GM23248 (cell line): ENCODE measurements at regions not wholly inside any gene's neighbourhood (a gene's known extent, or its start where the extent isn't known, plus 50 kb on each side); places are given as distances from the start of the nearest gene placed in this dataset.

Experiments used
- DNase-seq: peaks from one replicate; pipeline ENCODE4 v3.0.0-alpha.2; 2015
- H2AFZ ChIP-seq: fragments of 200-600 bp; sonication (generic); 2 replicates; pipeline ENCODE4 v1.6.1; 2016; ENCODE audit warnings: antibody characterized with exemption
- H3F3A ChIP-seq: fragments of 200-600 bp; sonication (generic); 2 replicates; pipeline ENCODE4 v1.6.1; 2016; ENCODE audit warnings: mild to moderate bottlenecking, antibody characterized with exemption, mixed run types; ENCODE audit not compliant: insufficient read depth
- H3K27ac ChIP-seq: fragments of 200-600 bp; sonication (generic); 2 replicates; pipeline ENCODE4 v1.5.1; 2016; ENCODE audit warnings: mild to moderate bottlenecking
- H3K27me3 ChIP-seq: fragments of 200-600 bp; sonication (generic); replicated peaks from 2 replicates; pipeline ENCODE4 v1.6.1; 2016; ENCODE audit warnings: mild to moderate bottlenecking; ENCODE audit not compliant: insufficient read depth
- H3K36me3 ChIP-seq: fragments of 200-600 bp; sonication (generic); 2 replicates; pipeline ENCODE4 v1.6.1; 2016; ENCODE audit warnings: low read depth, mild to moderate bottlenecking
- H3K4me1 ChIP-seq: fragments of 200-600 bp; sonication (generic); 2 replicates; pipeline ENCODE4 v1.6.1; 2016; ENCODE audit warnings: mild to moderate bottlenecking; ENCODE audit not compliant: insufficient read depth
- H3K4me2 ChIP-seq: fragments of 200-600 bp; sonication (generic); one replicate; pipeline ENCODE4 v1.6.1; 2016; ENCODE audit warnings: mild to moderate bottlenecking; ENCODE audit not compliant: unreplicated experiment
- H3K4me3 ChIP-seq: fragments of 200-600 bp; sonication (generic); 2 replicates; pipeline ENCODE4 v1.5.1; 2016; ENCODE audit warnings: mild to moderate bottlenecking
- H3K79me2 ChIP-seq: fragments of 200-600 bp; sonication (generic); 2 replicates; pipeline ENCODE4 v1.6.1; 2016; ENCODE audit warnings: mild to moderate bottlenecking; ENCODE audit not compliant: insufficient read depth
- H3K9ac ChIP-seq: fragments of 200-600 bp; sonication (generic); 2 replicates; pipeline ENCODE4 v1.6.1; 2016; ENCODE audit warnings: mild to moderate bottlenecking
- H3K9me2 ChIP-seq: fragments of 200-600 bp; sonication (generic); 2 replicates; pipeline ENCODE4 v1.6.1; 2016; ENCODE audit warnings: mixed run types, mild to moderate bottlenecking, moderate library complexity; ENCODE audit not compliant: insufficient read depth
- H3K9me3 ChIP-seq: fragments of 200-600 bp; sonication (generic); one replicate; pipeline ENCODE4 v1.6.1; 2017; ENCODE audit warnings: low read depth
- H4K20me1 ChIP-seq: fragments of 200-600 bp; sonication (generic); 2 replicates; pipeline ENCODE4 v1.6.0; 2016; ENCODE audit not compliant: insufficient read depth
- EZH2 ChIP-seq: fragments of 200-600 bp; sonication (generic); IDR thresholded peaks from 2 replicates; pipeline ENCODE4 v1.6.1; 2018; ENCODE audit warnings: antibody characterized with exemption, mild to moderate bottlenecking; ENCODE audit not compliant: insufficient read depth, poor library complexity, severe bottlenecking
- EZH2phosphoT487 ChIP-seq: fragments of 200-600 bp; sonication (generic); IDR thresholded peaks from 2 replicates; pipeline ENCODE4 v1.6.1; 2018; ENCODE audit warnings: antibody characterized with exemption, moderate library complexity, mild to moderate bottlenecking, low read depth; ENCODE audit not compliant: insufficient read depth
- WGBS, 2 experiments: methylation state at CpG; one replicate each; pipeline ENCODE4 v1.1.6; 2015 to 2017; ENCODE audit warnings: low lambda C conversion rate in 2 of 2, low coverage in 1 of 2; ENCODE audit errors: missing lambda C conversion rate in 2 of 2; 5-methylcytosine and 5-hydroxymethylcytosine counted together
- in situ Hi-C: fragments of 300-500 bp; cut with MboI; formaldehyde crosslinking; loops from 2 replicates; pipeline ENCODE4 v1.15.0; 2020

GRCh38 chr3:194205675-194206133 is 69.8 kb downstream of the HES1 start:
- Histone ChIP-seq H3K4me2 (no peak overlapping the region), H3F3A (no peaks in the 10 kb centered on the region), H3K9me3 (no peaks in the 10 kb centered on the region), H3K36me3 (no peaks in the 10 kb centered on the region), H4K20me1 (no peaks in the 10 kb centered on the region), H3K9me2 (no peaks in the 10 kb centered on the region), H3K4me1 (no peaks in the 10 kb centered on the region), H2AFZ (no peak overlapping the region), H3K79me2 (no peaks in the 10 kb centered on the region), H3K27me3 (peaks cover 35% of the 10 kb centered on the region), H3K4me3 (no peak overlapping the region), H3K27ac (no peak overlapping the region), H3K9ac (no peak overlapping the region)
- in situ Hi-C loops: no loop called here
- DNase-seq: no peak
- 82 to 86% methylated on average over 8 of the region's 8 CpGs for WGBS, 2 experiments
- no peak for TF ChIP-seq EZH2
- no peak for TF ChIP-seq EZH2phosphoT487

GRCh38 chr3:194206320-194206719 is 70.4 kb downstream of the HES1 start:
- no peak overlapping the region for H3K4me3 ChIP-seq
- no peak overlapping the region for H3K27ac ChIP-seq
- H3K4me1 ChIP-seq: no peaks in the 10 kb centered on the region
- 5 to 8% methylated on average over 10 of the region's 10 CpGs for WGBS, 2 experiments
- H3F3A ChIP-seq: no peaks in the 10 kb centered on the region
- H4K20me1 ChIP-seq: no peaks in the 10 kb centered on the region
- no peak overlapping the region for H3K9ac ChIP-seq
- no peaks in the 10 kb centered on the region for H3K9me3 ChIP-seq
- no peaks in the 10 kb centered on the region for H3K79me2 ChIP-seq
- in situ Hi-C loops: no loop called here
- H3K36me3 ChIP-seq: no peaks in the 10 kb centered on the region
- peak; percentile 21 for DNase-seq
- no peak overlapping the region for H3K4me2 ChIP-seq
- no peaks in the 10 kb centered on the region for H3K9me2 ChIP-seq
- peak overlapping the region; percentile 33; the same call in 1 of the 2 replicates for H2AFZ ChIP-seq
- H3K27me3 ChIP-seq: peaks cover 35% of the 10 kb centered on the region
- TF ChIP-seq EZH2phosphoT487: no peak
- no peak for TF ChIP-seq EZH2

GRCh38 chr3:194208709-194209108 is 72.8 kb downstream of the HES1 start:
- Histone ChIP-seq H3K4me3 (no peak overlapping the region), H3K9ac (no peak overlapping the region), H3K9me3 (no peaks in the 10 kb centered on the region), H3K4me2 (no peak overlapping the region), H3K9me2 (no peaks in the 10 kb centered on the region), H3K79me2 (no peaks in the 10 kb centered on the region), H2AFZ (no peak overlapping the region), H3K4me1 (no peaks in the 10 kb centered on the region), H3F3A (no peaks in the 10 kb centered on the region), H3K27me3 (peaks cover 19% of the 10 kb centered on the region), H3K36me3 (no peaks in the 10 kb centered on the region), H3K27ac (no peak overlapping the region), H4K20me1 (no peaks in the 10 kb centered on the region)
- 69 to 74% methylated on average over 3 of the region's 3 CpGs for WGBS, 2 experiments
- no peak for DNase-seq
- TF ChIP-seq EZH2phosphoT487 (no peak), EZH2 (no peak)
- in situ Hi-C loops: no loop called here

DNA sequence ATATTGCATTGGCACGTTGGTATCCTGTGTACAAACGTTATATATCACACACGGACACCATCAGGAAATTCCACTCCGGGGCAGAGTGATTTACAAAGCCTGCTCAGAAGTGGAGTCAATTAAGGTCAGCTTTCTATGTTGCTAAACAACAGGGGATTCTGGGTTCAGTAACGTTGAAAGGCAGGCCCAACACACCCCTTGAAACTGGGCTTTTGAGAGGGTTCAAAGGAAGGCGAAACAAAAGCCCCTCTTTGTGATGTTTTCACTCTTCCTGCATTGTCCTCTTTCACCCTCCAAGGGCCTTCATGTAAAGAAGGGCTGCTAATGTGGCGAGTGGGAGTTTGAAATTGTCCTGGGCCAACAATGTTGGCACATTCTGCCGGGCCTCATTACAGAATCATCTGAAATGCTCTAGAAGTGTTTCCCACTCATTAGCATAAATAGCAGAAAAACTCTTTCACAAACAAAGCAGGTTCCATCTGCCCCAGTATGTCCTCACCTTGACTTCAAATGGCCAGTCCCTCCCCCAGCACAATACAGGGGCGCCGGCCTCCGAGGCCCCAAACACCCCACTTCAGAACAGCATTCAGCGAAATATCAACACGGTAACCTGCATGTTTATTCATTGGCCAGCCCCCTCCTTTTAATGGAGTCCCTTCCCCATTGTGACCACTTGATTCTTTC is 76.4 kb downstream of the HES1 start:
- no peaks in the 10 kb centered on the region for H3K9me2 ChIP-seq
- no peak overlapping the region for H3K4me2 ChIP-seq
- TF ChIP-seq EZH2 (no peak), EZH2phosphoT487 (no peak)
- H3K9ac ChIP-seq: no peak overlapping the region
- H3F3A ChIP-seq: no peaks in the 10 kb centered on the region
- 73 to 74% methylated on average over 13 of the region's 13 CpGs for WGBS, 2 experiments
- no peaks in the 10 kb centered on the region for H3K36me3 ChIP-seq
- in situ Hi-C loops: no loop called here
- no peak for DNase-seq
- H2AFZ ChIP-seq: no peak overlapping the region
- no peaks in the 10 kb centered on the region for H3K4me1 ChIP-seq
- H4K20me1 ChIP-seq: no peaks in the 10 kb centered on the region
- H3K4me3 ChIP-seq: no peak overlapping the region
- no peaks in the 10 kb centered on the region for H3K9me3 ChIP-seq
- no peaks in the 10 kb centered on the region for H3K79me2 ChIP-seq
- peaks cover 3% of the 10 kb centered on the region; the same call in 1 of the 2 replicates for H3K27me3 ChIP-seq
- H3K27ac ChIP-seq: no peak overlapping the region
